Bronchial epithelial cell (primary cell): ENCODE measurements at regions not wholly inside any gene's neighbourhood (a gene's known extent, or its start where the extent isn't known, plus 50 kb on each side); places are given as distances from the start of the nearest gene placed in this dataset.

Experiments
- DNase-seq: peaks from one replicate; pipeline ENCODE4 v3.0.0-alpha.2; 2010; ENCODE audit warnings: low read depth
- FAIRE-seq: peaks from 2 replicates; lab custom pipeline; 2011; peaks lifted over from hg19 to GRCh38; lab: Jason Lieb, UNC
- H3K27me3 ChIP-seq: 2 replicates; pipeline ENCODE4 v1.5.1; 2011; ENCODE audit warnings: low read length; ENCODE audit not compliant: control insufficient read depth, insufficient read depth
- H3K36me3 ChIP-seq: 2 replicates; pipeline ENCODE4 v1.5.1; 2011; ENCODE audit warnings: low read length; ENCODE audit not compliant: control insufficient read depth, insufficient read depth
- H3K4me3 ChIP-seq: 2 replicates; pipeline ENCODE4 v1.5.1; 2011; ENCODE audit warnings: mild to moderate bottlenecking, low read depth, low read length, control low read depth
- TF ChIP-seq, protein P1 (sequence below): IDR thresholded peaks from 2 replicates; pipeline ENCODE4 v1.5.1; 2011; ENCODE audit warnings: mild to moderate bottlenecking, moderate library complexity, low read length, control low read depth, inconsistent platforms; ENCODE audit not compliant: insufficient read depth, severe bottlenecking

DNA sequence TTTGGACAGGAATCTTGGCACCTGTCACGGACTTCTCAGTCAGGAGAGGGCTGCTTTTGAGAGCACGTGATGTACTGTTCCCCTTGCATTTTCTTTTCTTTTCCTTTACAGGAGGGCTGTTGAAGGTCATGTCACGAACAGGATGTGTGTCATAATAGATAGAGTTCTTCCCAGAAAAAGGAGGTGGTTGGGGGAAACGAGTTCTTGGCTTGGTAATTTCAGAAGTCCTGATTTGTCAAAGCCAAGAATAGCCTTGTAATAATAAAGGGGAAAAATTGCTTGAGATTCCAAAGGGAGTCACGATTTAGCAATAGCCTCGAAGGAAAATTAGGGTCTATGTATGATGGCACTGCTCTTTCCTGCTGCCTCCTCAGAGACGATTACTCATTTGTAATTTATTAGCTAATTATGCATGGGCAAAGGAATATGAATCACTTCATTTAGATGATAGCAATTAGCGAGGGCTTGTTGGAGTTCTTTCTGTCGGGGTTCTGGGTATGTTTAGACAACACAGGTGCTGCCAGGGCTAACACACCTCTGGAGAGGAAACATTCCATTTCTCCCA, 277.7 kb upstream of the N4BP1 start:
- FAIRE-seq (no peak), DNase-seq (no peak)
- H3K36me3 ChIP-seq, result no peaks in the 10 kb centered on the region
- H3K4me3 ChIP-seq, result no peak overlapping the region
- no peaks in the 10 kb centered on the region for H3K27me3 ChIP-seq
- TF ChIP-seq, protein P1, sequence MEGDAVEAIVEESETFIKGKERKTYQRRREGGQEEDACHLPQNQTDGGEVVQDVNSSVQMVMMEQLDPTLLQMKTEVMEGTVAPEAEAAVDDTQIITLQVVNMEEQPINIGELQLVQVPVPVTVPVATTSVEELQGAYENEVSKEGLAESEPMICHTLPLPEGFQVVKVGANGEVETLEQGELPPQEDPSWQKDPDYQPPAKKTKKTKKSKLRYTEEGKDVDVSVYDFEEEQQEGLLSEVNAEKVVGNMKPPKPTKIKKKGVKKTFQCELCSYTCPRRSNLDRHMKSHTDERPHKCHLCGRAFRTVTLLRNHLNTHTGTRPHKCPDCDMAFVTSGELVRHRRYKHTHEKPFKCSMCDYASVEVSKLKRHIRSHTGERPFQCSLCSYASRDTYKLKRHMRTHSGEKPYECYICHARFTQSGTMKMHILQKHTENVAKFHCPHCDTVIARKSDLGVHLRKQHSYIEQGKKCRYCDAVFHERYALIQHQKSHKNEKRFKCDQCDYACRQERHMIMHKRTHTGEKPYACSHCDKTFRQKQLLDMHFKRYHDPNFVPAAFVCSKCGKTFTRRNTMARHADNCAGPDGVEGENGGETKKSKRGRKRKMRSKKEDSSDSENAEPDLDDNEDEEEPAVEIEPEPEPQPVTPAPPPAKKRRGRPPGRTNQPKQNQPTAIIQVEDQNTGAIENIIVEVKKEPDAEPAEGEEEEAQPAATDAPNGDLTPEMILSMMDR, result no peak

- FAIRE-seq (no peak), DNase-seq (no peak)
- Histone ChIP-seq H3K27me3 (no peaks in the 10 kb centered on the region), H3K36me3 (no peaks in the 10 kb centered on the region), H3K4me3 (no peak overlapping the region)
- TF ChIP-seq, protein P1, result no peak
Observed at GRCh38 chr16:48885471-48885870, 275.5 kb upstream of the N4BP1 start.

GRCh38 chr16:48881272-48881671, 271.3 kb upstream of the N4BP1 start:
- no peaks in the 10 kb centered on the region for H3K27me3 ChIP-seq
- no peak overlapping the region for H3K4me3 ChIP-seq
- TF ChIP-seq, protein P1, result no peak
- DNase-seq (no peak), FAIRE-seq (no peak)
- no peaks in the 10 kb centered on the region for H3K36me3 ChIP-seq

GRCh38 chr16:48879223-48880122, 269.5 kb upstream of the N4BP1 start:
- TF ChIP-seq, protein P1, result no peak
- H3K4me3 ChIP-seq, result no peak overlapping the region
- no peaks in the 10 kb centered on the region for H3K27me3 ChIP-seq
- no peaks in the 10 kb centered on the region for H3K36me3 ChIP-seq
- DNase-seq (no peak), FAIRE-seq (no peak)

DNA sequence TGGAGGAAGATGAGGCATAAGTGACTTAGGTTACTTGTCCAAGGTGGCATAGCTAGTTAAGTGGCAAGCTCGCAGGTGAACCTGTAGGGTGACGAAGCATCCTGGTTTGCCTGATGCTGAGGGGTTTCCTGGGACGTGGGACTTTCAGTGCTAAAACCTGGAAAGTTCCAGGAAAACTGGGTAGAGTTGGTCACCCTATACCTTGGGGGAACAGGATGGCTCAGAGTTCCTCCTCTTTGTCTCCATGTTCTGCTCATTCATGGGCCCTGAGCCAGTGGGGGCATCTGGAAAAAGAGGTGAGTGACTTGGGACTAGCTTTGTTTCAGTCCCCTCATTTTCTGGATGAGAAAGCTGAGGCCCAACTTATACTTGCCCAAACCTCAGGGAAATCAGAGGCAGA, 268.0 kb upstream of the N4BP1 start:
- no peak for DNase-seq
- no peak for FAIRE-seq
- TF ChIP-seq, protein P1, result no peak

More for the DNA sequence above, 268.0 kb upstream of the N4BP1 start:
- Histone ChIP-seq H3K36me3 (no peaks in the 10 kb centered on the region), H3K4me3 (no peak overlapping the region), H3K27me3 (no peaks in the 10 kb centered on the region)
